Activated CD4-positive, alpha-beta T cell treated with anti-CD3 and anti-CD28 coated beads, Interleukin-2, Interleukin-6, amounts not matched to agents 100 ng/mL and 50 ng/mL, durations not matched to agents 16 hours and 8 hours (primary cell): ENCODE measurements at regions not wholly inside any gene's neighbourhood (a gene's known extent, or its start where the extent isn't known, plus 50 kb on each side); places are given as distances from the start of the nearest gene placed in this dataset.
A peak's percentile ranks its signal among the peaks of the same experiment; 100 is the strongest.

Experiments used
- DNase-seq: peaks from one replicate; pipeline ENCODE4 v3.0.0-alpha.2; 2020

DNA sequence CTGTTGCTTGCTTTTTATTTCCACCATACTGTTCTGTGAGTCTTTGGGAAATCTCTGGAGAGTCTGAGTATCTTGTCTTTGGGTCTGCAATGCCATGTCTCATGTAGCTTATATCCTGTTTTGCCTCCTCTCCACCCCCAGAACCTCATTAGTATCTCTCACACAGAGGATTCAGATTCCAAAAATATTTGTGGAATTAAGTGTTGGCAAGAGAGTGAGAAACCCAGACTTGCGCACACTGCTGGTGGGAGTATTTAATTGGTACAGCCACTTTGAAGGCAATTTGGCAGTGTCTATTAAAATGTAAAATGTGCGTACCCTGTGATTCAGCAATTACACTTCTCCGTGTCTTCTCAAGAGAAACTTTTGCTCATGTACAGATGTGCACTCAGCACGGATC lies 68.6 kb downstream of the ZNF621 start:
- no peak for DNase-seq

- DNase-seq, result no peak
Measured at GRCh38 chr3:40597441-40597840, 72.7 kb downstream of the ZNF621 start.

DNA sequence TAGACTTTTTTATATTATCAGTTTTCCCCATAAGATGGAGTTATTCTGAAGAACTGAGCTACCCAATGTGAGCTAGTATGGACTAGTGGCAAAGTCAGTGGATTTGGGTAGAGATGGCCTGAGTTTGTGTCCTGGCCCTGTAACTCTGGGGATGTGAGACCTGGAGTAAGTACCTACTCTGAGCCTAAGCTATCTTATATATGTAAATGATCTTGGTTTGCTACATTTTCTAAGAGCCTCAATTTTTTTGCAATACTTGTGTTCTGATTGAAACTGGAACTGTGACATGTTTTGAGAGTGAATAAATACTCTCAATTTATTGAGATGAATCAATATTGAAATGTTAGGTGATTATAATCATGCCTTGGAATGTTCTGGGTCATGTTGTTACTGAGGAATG lies 73.6 kb downstream of the ZNF621 start:
- no peak for DNase-seq

DNA sequence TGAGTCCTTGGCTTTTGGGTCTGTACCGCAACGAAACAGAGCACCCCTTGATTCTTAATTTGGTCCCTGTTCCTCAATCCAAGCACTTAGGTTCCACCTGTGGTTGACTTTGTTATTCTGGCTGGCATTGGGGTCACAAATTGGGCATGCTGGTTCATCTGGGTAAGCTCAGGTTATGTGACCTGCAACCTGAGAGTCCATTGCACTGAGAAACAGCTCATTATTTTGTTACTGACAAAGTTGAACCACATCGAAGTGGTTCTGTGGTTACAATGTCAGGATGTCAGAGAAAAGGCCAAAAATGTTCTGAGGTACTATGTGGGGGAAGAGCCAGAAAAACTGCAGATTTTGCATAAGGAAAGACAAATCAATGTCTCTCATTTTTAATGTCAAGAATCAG lies 74.2 kb downstream of the ZNF621 start:
- DNase-seq, result no peak

DNA sequence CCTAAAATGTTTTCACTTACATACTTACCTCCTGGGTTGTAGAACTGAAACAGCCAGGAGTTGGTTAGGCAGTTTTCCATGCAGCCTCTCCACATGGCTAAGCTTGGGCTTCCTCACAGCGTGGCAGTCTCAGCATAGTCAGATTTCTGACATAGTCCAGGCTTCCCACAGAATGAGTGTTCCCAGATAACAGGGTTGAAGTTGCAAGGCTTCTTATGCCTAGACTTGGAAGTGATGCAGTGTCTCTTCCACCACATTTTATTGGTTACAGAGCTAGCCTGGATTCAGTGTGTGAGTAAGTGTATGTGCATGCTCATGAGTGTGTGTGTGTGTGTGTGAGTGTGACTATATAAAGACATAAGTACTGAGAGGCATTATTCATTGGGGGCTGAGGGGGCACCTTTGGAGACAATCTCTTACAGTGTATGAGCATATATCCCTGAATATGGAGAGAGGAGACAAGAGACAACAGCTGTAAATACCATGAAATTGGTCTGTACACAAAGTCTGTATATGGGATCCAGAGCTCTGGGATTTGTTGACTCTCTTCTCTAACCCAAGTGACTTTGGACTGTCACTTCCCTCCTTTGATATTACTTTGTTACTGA lies 78.1 kb downstream of the ZNF621 start:
- DNase-seq, result no peak

- DNase-seq, result no peak
Measured at GRCh38 chr3:40605960-40606359, 81.2 kb downstream of the ZNF621 start.

GRCh38 chr3:40608091-40608490 lies 83.3 kb downstream of the ZNF621 start:
- no peak for DNase-seq

- no peak for DNase-seq
Measured at GRCh38 chr3:40613306-40613705, 88.5 kb downstream of the ZNF621 start.

- no peak for DNase-seq
Measured at GRCh38 chr3:40615110-40615915, 90.6 kb downstream of the ZNF621 start.

GRCh38 chr3:40615918-40616819 lies 91.4 kb downstream of the ZNF621 start:
- DNase-seq, result no peak

GRCh38 chr3:40617084-40617483 lies 92.3 kb downstream of the ZNF621 start:
- no peak for DNase-seq

- no peak for DNase-seq
Measured at GRCh38 chr3:40618158-40618557, 93.4 kb downstream of the ZNF621 start.

- DNase-seq, result no peak
Measured at GRCh38 chr3:40620151-40620550, 95.4 kb downstream of the ZNF621 start.

GRCh38 chr3:40621252-40621651 lies 96.5 kb downstream of the ZNF621 start:
- no peak for DNase-seq

- peak; percentile 43 for DNase-seq
Measured at GRCh38 chr3:40623567-40623966, 98.8 kb downstream of the ZNF621 start.

GRCh38 chr3:40624189-40624769 lies 99.5 kb downstream of the ZNF621 start:
- no peak for DNase-seq

DNA sequence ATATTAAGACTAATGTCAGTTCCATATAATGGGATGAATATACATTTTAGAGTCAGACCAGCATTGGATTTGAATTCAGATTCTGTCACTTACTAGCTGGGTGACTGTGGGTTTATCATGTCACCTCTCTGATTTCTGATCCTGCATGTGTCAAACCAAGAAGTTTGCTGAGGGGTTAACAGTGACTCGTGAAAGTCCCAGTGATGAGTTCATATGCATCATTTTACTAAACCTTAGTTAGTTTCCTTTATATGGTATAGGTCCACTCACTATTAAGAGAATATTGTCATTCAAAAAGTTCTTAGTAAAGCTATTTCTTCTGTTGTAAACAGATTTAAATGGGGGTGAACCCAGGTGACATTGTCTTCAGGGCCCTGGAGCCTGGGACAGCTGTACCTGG lies 102.3 kb downstream of the ZNF621 start:
- DNase-seq, result no peak

DNA sequence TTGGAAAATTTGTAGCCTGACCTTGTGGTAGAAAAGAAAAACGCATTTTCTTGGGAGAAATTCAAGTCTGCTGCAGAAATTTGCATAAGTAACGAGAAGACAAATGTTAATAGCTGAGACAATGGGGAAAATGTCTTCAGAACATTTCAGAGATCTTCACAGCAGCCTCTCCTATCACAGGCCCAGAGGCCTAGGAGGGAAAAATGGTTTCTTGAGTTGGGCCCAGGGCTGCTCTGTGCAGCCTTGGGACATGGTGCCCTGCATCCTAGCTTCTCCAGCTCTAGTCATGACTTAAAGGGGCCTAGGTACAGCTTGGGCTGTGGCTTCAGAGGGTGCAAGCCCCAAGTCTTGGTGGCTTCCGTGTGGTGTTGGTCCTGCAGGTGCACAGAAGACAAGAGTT lies 104.2 kb downstream of the ZNF621 start:
- no peak for DNase-seq

- DNase-seq, result no peak
Measured at GRCh38 chr3:40631341-40631995, 106.7 kb downstream of the ZNF621 start.

- DNase-seq, result no peak
Measured at GRCh38 chr3:40637906-40638305, 113.1 kb downstream of the ZNF621 start.

DNA sequence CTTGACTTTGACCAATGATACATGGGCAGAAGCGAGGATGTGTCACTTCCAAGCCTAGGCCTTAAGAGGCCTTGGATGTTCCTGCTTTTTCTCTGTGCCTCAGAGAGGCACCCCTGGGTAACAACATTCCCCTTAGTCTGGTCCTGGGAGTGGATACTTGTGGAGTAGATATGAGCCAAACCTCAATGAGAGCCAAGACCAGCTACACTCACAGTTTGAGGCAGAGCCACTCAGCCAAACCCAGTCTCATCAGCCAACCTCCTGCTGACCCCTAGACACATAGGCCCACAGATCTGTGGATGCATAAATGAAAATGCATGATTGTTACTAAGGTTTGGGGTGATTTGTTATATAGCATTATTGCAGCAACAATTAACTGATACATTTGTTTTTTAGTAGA lies 114.2 kb downstream of the ZNF621 start:
- DNase-seq, result no peak

DNA sequence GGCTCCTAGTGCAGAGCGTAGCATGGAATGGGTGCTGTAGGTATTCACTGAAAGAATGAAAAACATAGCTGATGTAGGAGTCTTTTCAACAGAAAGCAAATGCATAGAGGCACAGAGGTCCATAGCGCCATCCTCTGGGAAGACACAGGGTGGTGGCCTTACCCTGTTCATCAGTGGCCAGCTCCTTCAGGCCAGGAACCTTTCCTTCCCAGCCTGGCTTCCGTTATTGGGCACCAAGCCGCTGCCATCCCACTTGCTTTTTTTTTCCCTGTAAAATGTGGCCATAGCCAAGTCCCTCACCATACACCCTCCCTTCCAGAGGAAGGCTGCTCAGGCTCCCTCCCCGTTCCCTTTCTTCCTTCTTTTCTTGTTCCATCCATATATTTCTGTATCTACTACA lies 118.1 kb downstream of the ZNF621 start:
- DNase-seq, result no peak

- DNase-seq, result no peak
Measured at GRCh38 chr3:40645883-40646282, 121.1 kb downstream of the ZNF621 start.
